ENCODE measurements at regions not wholly inside any gene's neighbourhood (a gene's known extent, or its start where the extent isn't known, plus 50 kb on each side); places are given as distances from the start of the nearest gene placed in this dataset.

DNA sequence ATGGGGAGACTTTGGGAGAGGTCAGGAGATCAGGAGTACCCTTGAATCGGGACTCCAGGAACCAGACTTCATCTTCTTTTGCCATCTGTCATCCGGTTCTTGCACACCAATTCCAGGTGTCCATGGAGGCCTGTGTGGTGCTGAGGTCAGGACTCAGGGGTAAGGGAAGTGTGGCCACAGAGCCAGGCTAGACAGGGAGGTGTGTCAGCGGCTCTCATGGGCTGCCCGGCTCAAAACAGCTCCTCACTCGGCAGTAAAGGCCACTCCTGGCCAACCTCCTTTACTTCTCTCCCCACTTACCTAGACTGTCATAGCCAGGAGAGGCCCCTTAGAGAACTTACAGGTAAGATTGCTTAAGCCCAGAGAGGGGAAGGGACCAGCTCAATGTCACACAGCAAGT is 75.7 kb upstream of the NECTIN1 start:
- Histone ChIP-seq H3K27ac (no peak overlapping the region), H3K4me1 (ENCODE audit: control insufficient read depth in 1 of 2, low read depth in 2 of 2) (no peaks in the 10 kb centered on the region), H3K4me3 (no peak overlapping the region), H3K27me3 (replicated peaks; ENCODE audit: insufficient read depth) (no peaks in the 10 kb centered on the region), H3K36me3 (no peaks in the 10 kb centered on the region), H3K9me3 (no peaks in the 10 kb centered on the region)
- TF ChIP-seq, protein P1, sequence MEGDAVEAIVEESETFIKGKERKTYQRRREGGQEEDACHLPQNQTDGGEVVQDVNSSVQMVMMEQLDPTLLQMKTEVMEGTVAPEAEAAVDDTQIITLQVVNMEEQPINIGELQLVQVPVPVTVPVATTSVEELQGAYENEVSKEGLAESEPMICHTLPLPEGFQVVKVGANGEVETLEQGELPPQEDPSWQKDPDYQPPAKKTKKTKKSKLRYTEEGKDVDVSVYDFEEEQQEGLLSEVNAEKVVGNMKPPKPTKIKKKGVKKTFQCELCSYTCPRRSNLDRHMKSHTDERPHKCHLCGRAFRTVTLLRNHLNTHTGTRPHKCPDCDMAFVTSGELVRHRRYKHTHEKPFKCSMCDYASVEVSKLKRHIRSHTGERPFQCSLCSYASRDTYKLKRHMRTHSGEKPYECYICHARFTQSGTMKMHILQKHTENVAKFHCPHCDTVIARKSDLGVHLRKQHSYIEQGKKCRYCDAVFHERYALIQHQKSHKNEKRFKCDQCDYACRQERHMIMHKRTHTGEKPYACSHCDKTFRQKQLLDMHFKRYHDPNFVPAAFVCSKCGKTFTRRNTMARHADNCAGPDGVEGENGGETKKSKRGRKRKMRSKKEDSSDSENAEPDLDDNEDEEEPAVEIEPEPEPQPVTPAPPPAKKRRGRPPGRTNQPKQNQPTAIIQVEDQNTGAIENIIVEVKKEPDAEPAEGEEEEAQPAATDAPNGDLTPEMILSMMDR (IDR thresholded peaks at IDR 0.05): no peak
- no peak for ATAC-seq (ENCODE audit: insufficient number of reproducible peaks, low FRiP score, low read depth)
- no peak for DNase-seq (ENCODE audit: low spot score)

DNA sequence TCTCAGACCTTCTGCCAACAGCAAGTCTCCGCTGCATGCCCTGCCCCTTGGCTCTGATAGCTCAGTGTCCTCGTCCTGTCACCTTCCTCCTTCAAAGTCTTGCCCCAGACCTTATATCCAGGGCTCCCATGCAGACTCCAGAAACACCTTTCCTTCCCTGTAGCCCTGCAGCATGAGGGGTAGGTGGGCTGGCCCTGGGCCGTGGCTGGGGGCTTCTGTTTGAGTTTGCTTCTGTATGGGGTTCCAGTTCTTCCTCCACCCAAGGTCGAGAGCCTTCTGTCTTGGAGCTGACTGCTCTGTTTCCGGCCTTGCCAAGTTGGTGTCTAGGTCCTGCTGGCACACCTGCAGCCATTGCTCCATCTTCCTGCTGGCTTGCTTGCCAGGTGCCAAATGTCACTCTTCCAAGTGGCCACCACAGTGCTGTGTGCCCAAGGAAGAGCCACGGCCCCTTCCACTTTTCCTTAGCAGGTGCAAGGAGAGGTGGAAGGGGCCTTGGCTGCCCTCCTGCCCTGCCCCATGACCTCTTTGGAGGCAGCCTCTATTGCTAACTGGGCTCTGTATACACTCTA is 74.8 kb upstream of the NECTIN1 start:
- TF ChIP-seq, protein P1 (IDR thresholded peaks at IDR 0.05): no peak
- Histone ChIP-seq H3K4me1 (ENCODE audit: control insufficient read depth in 1 of 2, low read depth in 2 of 2) (no peaks in the 10 kb centered on the region), H3K27me3 (replicated peaks; ENCODE audit: insufficient read depth) (no peaks in the 10 kb centered on the region), H3K27ac (no peak overlapping the region), H3K9me3 (no peaks in the 10 kb centered on the region), H3K36me3 (no peaks in the 10 kb centered on the region), H3K4me3 (no peak overlapping the region)
- ATAC-seq (ENCODE audit: insufficient number of reproducible peaks, low FRiP score, low read depth) (no peak), DNase-seq (ENCODE audit: low spot score) (no peak)

DNA sequence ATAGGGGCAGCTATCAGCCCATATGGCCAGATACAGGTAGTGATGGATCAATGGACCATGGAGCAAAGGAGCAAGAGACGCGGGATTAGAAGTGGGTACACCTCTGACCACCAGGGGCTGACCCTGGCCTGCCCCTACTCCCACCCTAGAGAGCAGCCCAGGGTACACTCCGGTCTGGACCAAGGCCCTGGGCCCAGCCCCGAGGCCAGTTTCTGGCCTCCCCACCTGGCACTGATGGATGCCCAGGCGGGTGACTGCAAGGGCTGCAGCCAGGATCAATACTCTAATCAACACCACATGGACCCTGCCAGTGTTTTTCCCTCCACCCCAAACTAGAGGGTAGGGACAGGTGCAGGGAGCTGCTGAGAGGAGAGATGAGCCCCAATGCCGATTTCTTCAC is 74.1 kb upstream of the NECTIN1 start:
- H3K9me3 ChIP-seq: no peaks in the 10 kb centered on the region
- no peaks in the 10 kb centered on the region for H3K27me3 ChIP-seq (replicated peaks; ENCODE audit: insufficient read depth)
- H3K4me3 ChIP-seq: no peak overlapping the region
- TF ChIP-seq, protein P1 (IDR thresholded peaks at IDR 0.05): no peak
- ATAC-seq (ENCODE audit: insufficient number of reproducible peaks, low FRiP score, low read depth) (no peak), DNase-seq (ENCODE audit: low spot score) (no peak)
- no peaks in the 10 kb centered on the region for H3K4me1 ChIP-seq (ENCODE audit: control insufficient read depth in 1 of 2, low read depth in 2 of 2)
- H3K36me3 ChIP-seq: no peaks in the 10 kb centered on the region
- no peak overlapping the region for H3K27ac ChIP-seq

DNA sequence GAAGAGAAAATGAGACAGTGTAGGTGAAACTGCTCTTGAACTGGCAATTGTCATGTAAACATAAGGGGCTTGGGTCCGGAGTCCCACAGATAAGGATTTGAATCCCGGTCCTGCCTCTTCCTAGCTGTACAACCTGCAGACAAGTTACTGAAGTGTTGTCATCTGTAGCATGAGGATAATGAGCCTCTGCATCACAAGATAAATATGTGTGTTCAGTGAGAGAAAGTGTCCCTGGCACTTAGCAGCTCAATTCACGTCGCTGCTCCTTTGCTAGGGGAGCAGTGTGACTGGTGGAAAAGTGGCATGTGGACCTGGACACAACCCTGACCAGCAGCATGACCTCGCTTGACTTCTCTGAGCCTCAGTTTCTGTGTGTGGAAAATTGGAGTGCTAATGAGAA is 73.7 kb upstream of the NECTIN1 start:
- Histone ChIP-seq H3K36me3 (no peaks in the 10 kb centered on the region), H3K9me3 (no peaks in the 10 kb centered on the region), H3K4me1 (ENCODE audit: control insufficient read depth in 1 of 2, low read depth in 2 of 2) (no peaks in the 10 kb centered on the region), H3K27me3 (replicated peaks; ENCODE audit: insufficient read depth) (no peaks in the 10 kb centered on the region), H3K27ac (no peak overlapping the region), H3K4me3 (no peak overlapping the region)
- no peak for DNase-seq (ENCODE audit: low spot score)
- ATAC-seq (ENCODE audit: insufficient number of reproducible peaks, low FRiP score, low read depth): no peak
- TF ChIP-seq, protein P1 (IDR thresholded peaks at IDR 0.05): no peak

DNA sequence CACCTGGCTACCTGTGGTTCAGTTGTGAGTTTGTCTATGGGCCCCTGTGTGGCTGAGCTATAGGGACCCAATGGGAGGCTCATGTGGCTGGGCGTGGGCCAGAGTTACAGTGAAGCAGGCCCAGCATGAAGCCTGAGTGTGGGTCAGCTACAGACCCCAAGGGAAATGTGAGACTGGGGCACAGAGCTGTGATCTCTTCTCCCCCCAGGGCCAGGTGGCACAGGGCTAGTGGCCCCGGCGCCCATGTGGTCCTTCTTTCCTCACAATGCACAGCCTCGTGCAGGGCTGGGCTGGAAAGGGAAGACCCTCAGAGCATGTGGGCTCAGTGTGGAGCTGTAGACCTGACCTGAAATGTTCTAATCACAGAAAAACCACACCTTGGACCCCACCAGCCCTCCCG is 71.6 kb upstream of the NECTIN1 start:
- Histone ChIP-seq H3K27me3 (replicated peaks; ENCODE audit: insufficient read depth) (no peaks in the 10 kb centered on the region), H3K4me1 (ENCODE audit: control insufficient read depth in 1 of 2, low read depth in 2 of 2) (no peaks in the 10 kb centered on the region), H3K4me3 (no peak overlapping the region), H3K9me3 (no peaks in the 10 kb centered on the region), H3K27ac (no peak overlapping the region), H3K36me3 (no peaks in the 10 kb centered on the region)
- ATAC-seq (ENCODE audit: insufficient number of reproducible peaks, low FRiP score, low read depth): no peak
- DNase-seq (ENCODE audit: low spot score): no peak
- TF ChIP-seq, protein P1 (IDR thresholded peaks at IDR 0.05): no peak
